ENCODE measurements at regions not wholly inside any gene's neighbourhood (a gene's known extent, or its start where the extent isn't known, plus 50 kb on each side); places are given as distances from the start of the nearest gene placed in this dataset.

DNA sequence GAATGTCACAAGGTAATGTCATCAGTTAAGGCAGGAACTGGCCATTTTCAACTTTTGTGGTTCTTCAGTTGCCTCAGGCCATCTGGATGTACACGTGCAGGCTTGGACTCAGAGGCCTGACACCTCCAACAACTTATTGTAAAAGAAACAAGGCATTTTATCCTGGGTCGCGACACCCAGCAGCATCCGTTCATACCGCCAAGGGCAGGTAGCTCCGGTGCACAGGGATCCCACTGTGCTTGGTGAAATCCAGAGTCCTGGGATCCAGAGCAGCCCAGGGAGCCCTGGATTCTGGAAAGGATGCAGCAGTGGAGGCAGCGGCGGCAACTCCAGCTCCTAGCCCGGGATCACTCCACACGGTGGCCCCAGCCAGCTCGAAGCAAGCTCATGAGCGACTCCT, 380.9 kb upstream of the STXBP6 start:
- intact Hi-C loops (cut with micrococcal nuclease) (no loop called here), in situ Hi-C loops (cut with MboI) (no loop called here)
- H3K27ac ChIP-seq (ENCODE audit: extremely low read depth, low read depth, low read length): no peak overlapping the region
- POLR2A ChIA-PET: no interaction called here
- FAIRE-seq (no peak), DNase-seq (ENCODE audit: extremely low read depth in 1 of 4, low spot score in 3 of 4) (no peak), ATAC-seq (no peak)
- no peaks in the 10 kb centered on the region for H3K4me1 ChIP-seq (replicated peaks in 1 of 2; ENCODE audit: control insufficient read depth in 2 of 2, insufficient read depth in 2 of 2, low read length in 2 of 2)
- no peak overlapping the region for H2AFZ ChIP-seq (ENCODE audit: low read depth, low read length)
- no peaks in the 10 kb centered on the region for H3K9me1 ChIP-seq (ENCODE audit: control insufficient read depth, insufficient read depth, low read length)
- H3K4me2 ChIP-seq (ENCODE audit: insufficient read depth, low read length): no peak overlapping the region
- no TSS peak for BruUV-seq (replicated peaks)
- no peak overlapping the region for H3K9ac ChIP-seq (ENCODE audit: insufficient read depth in 1 of 2, low read depth in 2 of 2, low read length in 2 of 2)
- 0% methylated on average over 11 of the region's 12 CpGs for WGBS (ENCODE audit: insufficient coverage, low coverage, missing lambda C conversion rate)
- no peaks in the 10 kb centered on the region for H3K79me2 ChIP-seq (ENCODE audit: control insufficient read depth, insufficient read depth, low read length)
- H3K36me3 ChIP-seq (ENCODE audit: control insufficient read depth, insufficient read depth, low read length): no peaks in the 10 kb centered on the region
- H3K9me3 ChIP-seq (replicated peaks; ENCODE audit: control insufficient read depth, insufficient read depth, low read depth, low read length): no peaks in the 10 kb centered on the region
- H4K20me1 ChIP-seq (replicated peaks; ENCODE audit: control insufficient read depth, insufficient read depth, low read length): no peaks in the 10 kb centered on the region
- TF ChIP-seq, protein P1, sequence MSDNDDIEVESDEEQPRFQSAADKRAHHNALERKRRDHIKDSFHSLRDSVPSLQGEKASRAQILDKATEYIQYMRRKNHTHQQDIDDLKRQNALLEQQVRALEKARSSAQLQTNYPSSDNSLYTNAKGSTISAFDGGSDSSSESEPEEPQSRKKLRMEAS (CRISPR knock-in tag; IDR thresholded peaks at IDR 0.05): no peak
- TF ChIP-seq ZNF263 (CRISPR knock-in tag; IDR thresholded peaks at IDR 0.05; ENCODE audit: borderline replicate concordance): no peak
- TF ChIP-seq MCM5 (IDR thresholded peaks at IDR 0.05; ENCODE audit: low read depth): no peak
- TF ChIP-seq BCL6 (CRISPR knock-in tag; IDR thresholded peaks at IDR 0.05): no peak
- H3K4me3 ChIP-seq: no peak overlapping the region
- CTCF ChIA-PET (ENCODE audit: low intra/inter-chr PET ratio): no interaction called here
- no peaks in the 10 kb centered on the region for H3K27me3 ChIP-seq (ENCODE audit: control insufficient read depth in 2 of 2, insufficient read depth in 2 of 2, low read length in 2 of 2)

DNA sequence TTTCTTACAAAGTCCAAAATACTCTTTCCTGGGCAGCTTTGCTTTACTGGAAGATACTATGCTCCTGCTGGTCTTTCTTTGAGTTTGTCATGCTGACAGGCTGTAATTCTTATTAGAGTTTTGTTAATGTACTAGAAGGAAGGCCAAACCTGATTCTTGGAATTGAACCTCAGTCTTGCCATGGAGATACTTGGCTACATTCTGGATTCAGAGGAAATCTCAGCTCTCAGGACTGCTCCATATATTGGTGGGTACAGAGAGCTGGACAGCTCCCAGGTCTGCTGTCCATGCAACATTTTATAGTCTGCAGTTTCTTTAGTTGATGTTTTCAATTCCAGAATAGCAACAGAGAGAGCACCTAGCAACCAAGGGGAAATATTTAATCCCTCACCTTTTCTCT, 363.1 kb upstream of the STXBP6 start:
- no TSS peak for BruUV-seq (replicated peaks)
- in situ Hi-C loops (cut with MboI): no loop called here
- FAIRE-seq (no peak), DNase-seq (ENCODE audit: extremely low read depth in 1 of 4, low spot score in 3 of 4) (no peak), ATAC-seq (no peak)
- Histone ChIP-seq H3K27ac (ENCODE audit: extremely low read depth, low read depth, low read length) (no peak overlapping the region), H3K36me3 (ENCODE audit: control insufficient read depth, insufficient read depth, low read length) (no peaks in the 10 kb centered on the region), H3K4me3 (no peak overlapping the region), H2AFZ (ENCODE audit: low read depth, low read length) (no peak overlapping the region), H3K9me3 (replicated peaks; ENCODE audit: control insufficient read depth, insufficient read depth, low read depth, low read length) (no peaks in the 10 kb centered on the region), H3K79me2 (ENCODE audit: control insufficient read depth, insufficient read depth, low read length) (no peaks in the 10 kb centered on the region), H3K4me1 (replicated peaks in 1 of 2; ENCODE audit: control insufficient read depth in 2 of 2, insufficient read depth in 2 of 2, low read length in 2 of 2) (no peaks in the 10 kb centered on the region), H3K9ac (ENCODE audit: insufficient read depth in 1 of 2, low read depth in 2 of 2, low read length in 2 of 2) (no peak overlapping the region), H3K27me3 (ENCODE audit: control insufficient read depth in 2 of 2, insufficient read depth in 2 of 2, low read length in 2 of 2) (no peaks in the 10 kb centered on the region), H3K4me2 (ENCODE audit: insufficient read depth, low read length) (no peak overlapping the region), H4K20me1 (replicated peaks; ENCODE audit: control insufficient read depth, insufficient read depth, low read length) (no peaks in the 10 kb centered on the region), H3K9me1 (ENCODE audit: control insufficient read depth, insufficient read depth, low read length) (no peaks in the 10 kb centered on the region)
- intact Hi-C loops (cut with micrococcal nuclease): no loop called here
- ChIA-PET CTCF (ENCODE audit: low intra/inter-chr PET ratio) (no interaction called here), POLR2A (no interaction called here)
- no peak for TF ChIP-seq ZNF766 (CRISPR knock-in tag; conservative IDR thresholded peaks at IDR 0.05)
- TF ChIP-seq GATA2 (CRISPR knock-in tag; IDR thresholded peaks at IDR 0.05): no peak
- no peak for TF ChIP-seq ZNF431 (CRISPR knock-in tag; IDR thresholded peaks at IDR 0.05)
- TF ChIP-seq, protein P2, sequence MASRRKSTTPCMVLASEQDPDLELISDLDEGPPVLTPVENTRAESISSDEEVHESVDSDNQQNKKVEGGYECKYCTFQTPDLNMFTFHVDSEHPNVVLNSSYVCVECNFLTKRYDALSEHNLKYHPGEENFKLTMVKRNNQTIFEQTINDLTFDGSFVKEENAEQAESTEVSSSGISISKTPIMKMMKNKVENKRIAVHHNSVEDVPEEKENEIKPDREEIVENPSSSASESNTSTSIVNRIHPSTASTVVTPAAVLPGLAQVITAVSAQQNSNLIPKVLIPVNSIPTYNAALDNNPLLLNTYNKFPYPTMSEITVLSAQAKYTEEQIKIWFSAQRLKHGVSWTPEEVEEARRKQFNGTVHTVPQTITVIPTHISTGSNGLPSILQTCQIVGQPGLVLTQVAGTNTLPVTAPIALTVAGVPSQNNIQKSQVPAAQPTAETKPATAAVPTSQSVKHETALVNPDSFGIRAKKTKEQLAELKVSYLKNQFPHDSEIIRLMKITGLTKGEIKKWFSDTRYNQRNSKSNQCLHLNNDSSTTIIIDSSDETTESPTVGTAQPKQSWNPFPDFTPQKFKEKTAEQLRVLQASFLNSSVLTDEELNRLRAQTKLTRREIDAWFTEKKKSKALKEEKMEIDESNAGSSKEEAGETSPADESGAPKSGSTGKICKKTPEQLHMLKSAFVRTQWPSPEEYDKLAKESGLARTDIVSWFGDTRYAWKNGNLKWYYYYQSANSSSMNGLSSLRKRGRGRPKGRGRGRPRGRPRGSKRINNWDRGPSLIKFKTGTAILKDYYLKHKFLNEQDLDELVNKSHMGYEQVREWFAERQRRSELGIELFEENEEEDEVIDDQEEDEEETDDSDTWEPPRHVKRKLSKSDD (conservative IDR thresholded peaks at IDR 0.05; ENCODE audit: low read length): no peak
- TF ChIP-seq, protein P3, sequence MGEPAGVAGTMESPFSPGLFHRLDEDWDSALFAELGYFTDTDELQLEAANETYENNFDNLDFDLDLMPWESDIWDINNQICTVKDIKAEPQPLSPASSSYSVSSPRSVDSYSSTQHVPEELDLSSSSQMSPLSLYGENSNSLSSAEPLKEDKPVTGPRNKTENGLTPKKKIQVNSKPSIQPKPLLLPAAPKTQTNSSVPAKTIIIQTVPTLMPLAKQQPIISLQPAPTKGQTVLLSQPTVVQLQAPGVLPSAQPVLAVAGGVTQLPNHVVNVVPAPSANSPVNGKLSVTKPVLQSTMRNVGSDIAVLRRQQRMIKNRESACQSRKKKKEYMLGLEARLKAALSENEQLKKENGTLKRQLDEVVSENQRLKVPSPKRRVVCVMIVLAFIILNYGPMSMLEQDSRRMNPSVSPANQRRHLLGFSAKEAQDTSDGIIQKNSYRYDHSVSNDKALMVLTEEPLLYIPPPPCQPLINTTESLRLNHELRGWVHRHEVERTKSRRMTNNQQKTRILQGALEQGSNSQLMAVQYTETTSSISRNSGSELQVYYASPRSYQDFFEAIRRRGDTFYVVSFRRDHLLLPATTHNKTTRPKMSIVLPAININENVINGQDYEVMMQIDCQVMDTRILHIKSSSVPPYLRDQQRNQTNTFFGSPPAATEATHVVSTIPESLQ (CRISPR knock-in tag; IDR thresholded peaks at IDR 0.05): no peak
- no peak for TF ChIP-seq CAMTA2 (CRISPR knock-in tag; conservative IDR thresholded peaks at IDR 0.05)
- no peak for TF ChIP-seq ARID3B (CRISPR knock-in tag; IDR thresholded peaks at IDR 0.05; ENCODE audit: borderline replicate concordance)
- no peak for TF ChIP-seq ATF7 (IDR thresholded peaks at IDR 0.05)

All from K562 (cell line).